GM19463 (cell line): ENCODE measurements at regions not wholly inside any gene's neighbourhood (a gene's known extent, or its start where the extent isn't known, plus 50 kb on each side); places are given as distances from the start of the nearest gene placed in this dataset.
"Not testable (repeated sequence)": the region's sequence is repeated elsewhere in the genome, so short reads cannot be mapped to it uniquely, and the experiment has no call there.

Experiments
- ATAC-seq: cut with Tn5 transposase; IDR thresholded peaks from one replicate; pipeline ENCODE4 v1.9.1; 2021; ENCODE audit warnings: mild to moderate bottlenecking, moderate library complexity; ENCODE audit not compliant: unreplicated experiment

GRCh38 chr9:25461416-25461815 is 216.8 kb downstream of the TUSC1 start:
- ATAC-seq = no peak

DNA sequence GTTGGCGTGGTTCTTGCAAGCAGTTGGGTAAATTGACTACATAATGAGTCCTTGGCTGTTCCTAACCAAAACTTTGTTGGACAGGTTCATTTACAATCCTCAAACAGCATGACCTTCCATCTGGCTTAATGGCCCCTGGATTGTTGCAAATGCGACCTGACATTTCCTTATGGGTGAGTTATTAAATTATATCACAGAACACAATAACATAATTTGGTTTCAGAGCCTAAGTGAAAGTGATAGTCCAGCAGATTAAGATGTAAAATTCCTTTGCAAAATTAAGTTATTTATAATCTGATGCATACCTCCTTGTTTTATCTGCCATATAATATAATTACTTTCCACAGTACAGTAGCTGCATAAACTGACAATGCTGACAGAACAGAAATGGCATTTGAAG is 224.4 kb downstream of the TUSC1 start:
- ATAC-seq = no peak

DNA sequence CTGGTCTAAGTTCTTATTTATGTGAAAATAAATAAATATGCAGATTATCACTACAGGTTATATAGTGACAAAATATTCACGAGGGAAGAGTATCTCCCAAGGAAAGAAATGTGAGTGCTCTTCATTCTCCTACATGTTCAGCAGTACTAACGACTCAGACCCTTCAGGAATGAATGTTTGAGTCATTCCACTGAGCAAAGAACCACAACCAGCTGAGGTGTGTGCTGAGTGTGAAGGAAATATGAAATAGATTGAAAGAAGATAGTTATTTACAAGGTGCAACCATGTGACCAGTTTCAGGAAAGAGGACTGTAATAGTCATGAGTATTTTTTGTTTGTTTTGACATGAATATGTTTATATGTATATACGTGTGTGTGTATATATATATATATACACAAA is 228.7 kb downstream of the TUSC1 start:
- ATAC-seq = no peak

DNA sequence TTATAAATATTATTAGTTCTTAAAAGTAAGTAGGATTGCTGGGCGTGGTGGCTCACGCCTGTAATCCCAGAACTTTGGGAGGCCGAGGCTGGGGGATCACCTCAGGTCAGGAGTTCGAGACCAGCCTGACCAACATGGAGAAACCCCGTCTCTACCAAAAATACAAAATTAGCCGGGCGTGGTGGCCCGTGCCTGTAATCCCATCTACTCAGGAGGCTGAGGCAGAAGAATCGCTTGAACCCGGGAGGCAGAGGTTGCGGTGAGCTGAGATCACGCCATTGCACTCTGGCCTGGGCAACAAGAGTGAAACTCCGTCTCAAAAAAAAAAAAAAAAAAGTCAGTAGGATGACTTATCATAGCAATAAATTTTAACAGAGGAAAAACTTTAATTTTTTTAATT is 232.5 kb downstream of the TUSC1 start:
- ATAC-seq = not testable (repeated sequence)

DNA sequence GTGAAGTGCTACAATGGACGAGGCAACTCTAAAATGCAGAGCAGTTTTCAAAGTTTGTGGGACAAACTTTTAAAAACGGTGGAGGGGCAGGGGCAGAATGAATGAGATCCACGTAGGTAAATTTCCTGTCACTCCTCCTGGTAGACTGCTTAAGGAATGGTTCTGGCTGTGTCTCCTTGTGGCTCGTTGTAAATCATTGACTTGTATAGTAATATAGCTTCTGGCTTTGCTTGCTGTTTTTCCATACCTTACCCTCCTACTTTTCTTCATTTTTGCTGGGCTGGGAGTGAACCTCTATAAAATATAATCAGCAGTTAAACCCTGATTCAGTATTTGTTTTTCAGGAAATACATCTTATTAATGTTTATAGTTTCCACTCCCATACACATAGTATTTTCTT is 235.7 kb downstream of the TUSC1 start:
- ATAC-seq = no peak

DNA sequence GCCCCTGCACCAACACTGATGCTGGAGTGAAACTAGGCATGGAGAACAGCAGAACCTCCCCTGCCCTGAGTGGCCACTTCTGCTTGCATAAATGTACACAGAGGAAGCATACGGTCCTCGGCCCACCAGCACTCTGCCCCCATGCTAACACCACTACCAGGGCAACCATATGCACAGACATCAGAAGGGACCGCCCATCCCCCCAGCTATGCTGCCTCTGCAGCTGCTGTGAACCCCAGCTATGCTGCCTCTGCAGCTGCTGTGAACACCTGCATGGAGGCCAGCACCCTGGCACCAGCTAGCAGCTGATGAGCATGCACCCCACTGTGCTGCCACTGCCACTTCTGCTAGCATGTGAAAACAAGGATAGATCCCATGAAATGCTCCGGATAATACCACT is 250.3 kb downstream of the TUSC1 start:
- no peak for ATAC-seq

DNA sequence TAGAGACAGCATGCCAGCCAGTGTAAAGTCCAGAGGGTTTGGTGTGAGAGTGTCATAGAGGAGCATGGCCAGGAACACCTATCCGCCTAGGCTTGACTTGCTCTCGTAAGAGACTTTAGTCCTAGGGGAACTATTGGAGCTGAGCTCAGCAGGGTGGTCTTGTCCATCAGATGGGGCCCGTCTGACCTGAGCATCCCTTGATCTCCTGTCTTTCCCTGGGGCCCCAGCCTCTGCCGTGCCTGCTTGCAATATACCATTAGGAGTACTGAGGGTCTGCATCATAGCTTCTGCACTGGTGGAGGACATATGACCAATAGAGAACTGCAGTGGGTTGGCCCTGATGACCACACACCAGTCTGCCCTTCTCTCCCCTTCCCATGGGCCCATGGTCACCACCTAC is 251.0 kb downstream of the TUSC1 start:
- ATAC-seq = no peak

GRCh38 chr9:25421560-25421959 is 256.7 kb downstream of the TUSC1 start:
- ATAC-seq = no peak

DNA sequence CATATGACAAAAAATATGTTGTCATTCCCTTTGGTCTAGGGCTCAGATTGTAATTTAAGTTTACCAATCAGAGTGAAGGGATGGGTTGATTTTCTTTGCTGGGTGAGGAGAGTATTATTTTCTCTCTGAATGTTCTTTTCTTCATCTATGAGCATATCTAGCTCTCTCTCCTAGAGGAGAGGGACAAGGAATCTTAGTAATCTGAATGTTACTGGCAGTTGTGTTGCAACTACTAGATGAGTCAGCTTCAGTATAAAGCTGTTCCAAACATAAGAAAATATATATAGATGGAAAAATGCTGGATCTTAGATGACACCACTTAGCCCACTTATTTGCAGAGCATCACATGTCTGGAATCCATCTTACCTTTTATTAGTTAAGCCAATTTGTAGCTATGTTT is 259.3 kb downstream of the TUSC1 start:
- no peak for ATAC-seq

DNA sequence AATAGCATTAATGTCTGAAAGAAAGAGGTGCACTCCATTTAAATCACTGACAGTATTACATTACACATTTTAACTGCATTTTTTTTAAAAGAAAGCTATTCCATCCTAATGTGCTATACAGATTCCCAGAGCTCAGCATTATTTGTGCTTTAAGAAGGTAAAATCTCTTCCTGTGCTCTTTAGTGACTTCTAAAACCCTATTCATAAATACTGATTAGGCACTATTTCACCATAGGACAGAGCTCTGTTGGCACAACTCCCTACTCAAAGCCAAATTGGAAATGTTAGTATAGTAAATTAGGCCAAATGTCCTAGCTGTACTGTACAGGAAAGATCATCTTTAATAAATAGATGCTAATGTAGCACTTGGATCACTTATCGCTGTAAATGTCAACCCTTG is 262.5 kb downstream of the TUSC1 start:
- no peak for ATAC-seq

GRCh38 chr9:25412646-25413045 is 265.6 kb downstream of the TUSC1 start:
- ATAC-seq = no peak

DNA sequence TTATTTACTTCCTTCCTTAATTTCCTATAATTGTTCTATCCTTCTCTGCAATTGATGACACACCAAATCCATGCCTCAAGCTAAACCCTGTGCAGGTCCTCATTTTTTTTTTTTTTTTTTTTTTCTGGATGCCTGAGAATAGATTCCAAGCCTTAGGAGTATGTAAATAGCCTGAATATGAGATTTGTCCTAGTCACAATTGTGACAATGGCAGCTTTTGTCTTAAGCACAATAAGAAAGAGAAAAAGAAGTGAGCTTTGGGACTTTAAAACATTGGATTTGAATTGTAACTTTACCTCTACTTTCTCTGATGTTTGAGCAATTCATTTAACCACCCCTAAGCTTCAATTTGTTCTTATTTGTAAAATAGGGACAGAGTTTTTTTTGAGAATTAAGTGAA is 280.5 kb downstream of the TUSC1 start:
- no peak for ATAC-seq

DNA sequence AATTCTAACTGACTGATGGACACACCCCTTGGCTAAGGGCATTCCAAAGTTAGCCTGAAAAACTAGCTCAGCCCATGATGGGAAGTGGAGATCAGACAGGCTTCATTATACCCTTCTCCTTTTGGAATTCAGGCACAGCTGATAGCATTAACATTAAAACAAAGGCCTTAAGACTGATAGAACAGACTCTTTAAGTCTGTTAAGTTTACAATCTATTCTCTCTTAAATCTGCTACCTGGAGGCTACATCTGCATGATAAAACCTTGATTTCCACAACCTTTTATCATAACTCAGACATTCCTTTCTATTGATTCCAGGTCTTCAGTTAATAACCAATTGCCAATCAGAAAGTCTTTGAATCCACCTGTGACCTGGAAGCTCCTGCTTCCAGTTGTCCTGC is 281.4 kb downstream of the TUSC1 start:
- ATAC-seq = no peak

GRCh38 chr9:25381141-25381540 is 297.1 kb downstream of the TUSC1 start:
- no peak for ATAC-seq

GRCh38 chr9:25377039-25377438 is 301.2 kb downstream of the TUSC1 start:
- no peak for ATAC-seq

DNA sequence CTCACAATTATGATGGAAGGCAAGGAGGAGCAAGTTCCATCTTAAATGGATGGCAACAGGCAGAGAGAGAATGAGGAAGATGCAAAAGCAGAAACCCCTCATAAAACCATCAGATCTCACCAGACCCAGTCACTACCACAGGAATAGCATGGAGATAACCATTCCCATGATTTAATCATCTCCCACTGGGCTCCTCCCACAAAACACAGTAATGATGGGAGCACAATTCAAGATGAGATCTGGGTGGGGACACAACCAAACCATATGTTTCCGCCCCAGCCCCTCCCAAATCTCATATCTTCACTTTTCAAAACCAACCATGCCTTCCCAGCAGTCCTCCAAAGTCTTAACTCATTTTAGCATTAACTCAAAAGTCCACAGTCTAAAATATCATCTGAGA is 304.0 kb downstream of the TUSC1 start:
- ATAC-seq = no peak

DNA sequence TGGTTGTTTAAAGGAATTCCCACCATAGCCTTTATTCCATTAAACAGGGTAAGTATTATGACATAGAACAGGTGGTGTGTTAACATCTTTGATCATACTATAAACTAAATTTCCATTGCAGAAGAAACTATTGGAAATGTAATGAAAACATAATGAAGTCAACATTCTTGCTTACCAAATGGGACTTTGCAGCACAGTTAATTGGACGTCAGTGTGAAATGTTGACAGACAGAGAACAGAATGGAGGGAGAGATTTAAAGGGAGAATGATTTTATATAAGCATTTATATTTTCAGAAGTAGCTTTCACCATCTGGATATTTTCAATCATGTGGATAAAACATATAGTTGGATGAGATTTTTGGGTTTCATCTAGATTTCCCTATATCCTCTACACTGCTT is 311.3 kb downstream of the TUSC1 start:
- no peak for ATAC-seq

GRCh38 chr9:25353783-25354182 is 324.5 kb downstream of the TUSC1 start:
- no peak for ATAC-seq

DNA sequence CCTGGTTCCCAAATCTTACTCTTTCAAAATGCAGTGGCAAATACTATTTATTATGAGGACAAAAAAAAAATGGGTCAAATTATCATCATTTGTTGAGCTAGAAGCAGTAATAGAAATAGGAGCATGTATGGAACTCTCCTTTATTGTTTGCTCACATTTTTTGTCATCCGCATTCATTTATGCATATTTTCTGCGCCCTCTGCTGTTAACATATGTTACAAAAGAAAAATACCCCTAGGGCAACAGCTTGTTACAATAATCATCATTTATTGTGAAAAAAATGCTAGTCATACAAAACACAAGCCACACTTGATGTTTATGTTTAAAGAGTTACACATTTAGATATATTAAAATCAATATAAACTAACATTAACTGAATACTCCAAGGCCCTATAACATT is 328.2 kb downstream of the TUSC1 start:
- no peak for ATAC-seq

DNA sequence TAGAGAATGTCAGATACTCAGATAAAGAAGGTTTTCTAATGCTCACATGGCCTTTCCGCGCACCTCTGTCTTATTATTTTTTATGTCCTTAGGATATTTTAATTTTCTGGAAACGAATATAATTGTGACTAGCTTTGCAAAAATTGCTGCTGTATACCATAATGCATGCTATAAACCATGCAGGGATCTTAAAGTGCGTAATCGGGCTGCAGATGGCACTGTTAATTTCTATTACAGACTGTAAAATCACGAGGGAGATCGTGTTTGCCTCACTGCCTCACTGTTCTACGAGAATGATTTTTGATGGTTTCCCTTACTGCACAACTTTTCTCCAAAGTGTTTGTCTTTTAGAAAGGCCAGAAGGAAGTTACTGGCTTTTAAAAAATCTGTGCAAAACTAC is 356.1 kb downstream of the TUSC1 start:
- no peak for ATAC-seq

GRCh38 chr9:25310961-25311360 is 367.3 kb downstream of the TUSC1 start:
- ATAC-seq = no peak

GRCh38 chr9:25308549-25308948 is 369.7 kb downstream of the TUSC1 start:
- no peak for ATAC-seq

DNA sequence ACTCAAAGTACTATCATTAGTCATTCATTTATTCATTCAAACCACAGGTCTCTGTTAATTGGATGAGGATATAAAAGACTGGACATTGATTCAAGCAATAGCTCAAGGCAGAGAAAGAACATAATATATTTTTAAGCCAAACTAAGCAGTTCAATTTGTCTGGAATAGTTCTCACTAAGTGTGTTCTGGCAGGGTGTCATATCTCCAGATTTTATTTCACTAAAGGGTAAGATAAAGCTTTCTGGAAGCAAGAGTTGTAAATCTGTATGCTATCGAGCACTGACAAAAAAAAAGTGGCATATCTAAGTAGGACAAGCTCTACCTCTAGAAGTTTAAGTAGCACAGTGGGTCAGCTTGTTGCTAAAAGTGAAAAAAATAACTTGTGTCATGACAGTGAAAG is 375.6 kb downstream of the TUSC1 start:
- no peak for ATAC-seq

DNA sequence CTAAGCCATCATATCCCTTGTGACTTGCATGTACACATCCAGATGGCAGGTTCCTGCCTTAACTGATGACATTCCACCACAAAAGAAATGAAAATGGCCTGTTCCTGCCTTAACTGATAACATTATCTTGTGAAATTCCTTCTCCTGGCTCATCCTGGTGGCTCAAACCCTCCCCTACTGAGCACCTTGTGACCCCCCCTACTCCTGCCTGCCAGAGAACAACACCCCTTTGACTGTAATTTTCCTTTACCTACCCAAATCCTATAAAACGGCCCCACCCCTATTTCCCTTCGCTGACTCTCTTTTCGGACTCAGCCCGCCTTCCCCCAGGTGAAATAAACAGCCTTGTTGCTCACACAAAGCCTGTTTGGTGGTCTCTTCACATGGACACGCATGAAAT is 390.0 kb downstream of the TUSC1 start:
- ATAC-seq = not testable (repeated sequence)
